GM12878 (cell line): ENCODE measurements at regions not wholly inside any gene's neighbourhood (a gene's known extent, or its start where the extent isn't known, plus 50 kb on each side); places are given as distances from the start of the nearest gene placed in this dataset.

ENCODE experiments used
- ATAC-seq: fragments of 200-7000 bp; cut with Tn5 transposase; 3 replicates; pipeline ENCODE4 v1.9.1; 2020; ENCODE audit warnings: mild to moderate bottlenecking, moderate library complexity
- BruUV-seq: library from RNA; stranded (reverse); fragments of 400-500 nt; replicated peaks from 2 replicates; lab custom pipeline; 2021; lab: Mats Ljungman, UMichigan
- CTCF ChIA-PET: fragments of 300-600 bp; sonication (Branson Sonifier 250); formaldehyde crosslinking; extraction: SDS; loops from one replicate; lab custom pipeline; 2021; ENCODE audit warnings: inconsistent platforms; lab: Yijun Ruan, JAX
- POLR2A ChIA-PET: fragments of 350-600 bp; formaldehyde crosslinking; extraction: SDS; loops from one replicate; lab custom pipeline; 2021; ENCODE audit warnings: inconsistent platforms; lab: Charles Lee
- RAD21 ChIA-PET: fragments of 300-600 bp; sonication (Branson Sonifier 250); formaldehyde crosslinking; loops from one replicate; lab custom pipeline; 2023; ENCODE audit warnings: antibody characterized with exemption; ENCODE audit not compliant: unreplicated experiment; lab: Charles Lee
- SMC1A ChIA-PET: fragments of 300-600 bp; sonication (Branson Sonifier 250); formaldehyde crosslinking; loops from one replicate; lab custom pipeline; 2023; ENCODE audit not compliant: unreplicated experiment, uncharacterized antibody; lab: Charles Lee
- DNase-seq: peaks from one replicate; pipeline ENCODE4 v3.0.0-alpha.2; 2011; ENCODE audit warnings: low read depth, low spot score
- FAIRE-seq: peaks from 3 replicates; lab custom pipeline; 2011; peaks lifted over from hg19 to GRCh38; lab: Jason Lieb, UNC
- H2AFZ ChIP-seq: 2 replicates; pipeline ENCODE4 v1.6.0; 2011; ENCODE audit warnings: low read depth, low read length, control low read depth; ENCODE audit not compliant: control insufficient read depth
- H3K27ac ChIP-seq: 2 replicates; pipeline ENCODE4 v1.5.1; 2011; ENCODE audit warnings: control low read depth; ENCODE audit not compliant: control insufficient read depth, insufficient read depth
- H3K27me3 ChIP-seq, 2 experiments: replicated peaks in 1 of 2; 2 replicates each; pipeline versions ENCODE4 v1.6.0 to v1.6.1; 2011; ENCODE audit warnings: low read length in 1 of 2; ENCODE audit not compliant: control insufficient read depth in 2 of 2, insufficient read depth in 2 of 2
- H3K36me3 ChIP-seq, 2 experiments: 2 replicates each; pipeline ENCODE4 v1.5.1; 2011; ENCODE audit warnings: low read length in 1 of 2; ENCODE audit not compliant: control insufficient read depth in 2 of 2, insufficient read depth in 2 of 2
- H3K4me1 ChIP-seq: 2 replicates; pipeline ENCODE4 v1.6.1; 2011; ENCODE audit warnings: mild to moderate bottlenecking, low read length, moderate library complexity, mixed read lengths; ENCODE audit not compliant: control insufficient read depth, insufficient read depth
- H3K4me2 ChIP-seq: 2 replicates; pipeline ENCODE4 v1.6.0; 2011; ENCODE audit warnings: control low read depth; ENCODE audit not compliant: control insufficient read depth, insufficient read depth
- H3K4me3 ChIP-seq: fragments of 200-600 bp; sonication (generic); 2 replicates; pipeline ENCODE4 v1.5.1; 2016
- H3K79me2 ChIP-seq: 2 replicates; pipeline ENCODE4 v1.6.0; 2011; ENCODE audit warnings: low read length; ENCODE audit not compliant: control insufficient read depth, insufficient read depth
- H3K9ac ChIP-seq: 2 replicates; pipeline ENCODE4 v1.8.0; 2011; ENCODE audit warnings: low read length, control low read depth, mixed read lengths; ENCODE audit not compliant: control insufficient read depth, insufficient read depth
- H3K9me3 ChIP-seq: replicated peaks from 3 replicates; pipeline ENCODE4 v1.5.1; 2011; ENCODE audit warnings: mild to moderate bottlenecking, low read length; ENCODE audit not compliant: control insufficient read depth, insufficient read depth
- H4K20me1 ChIP-seq: 2 replicates; pipeline ENCODE4 v1.6.0; 2011; ENCODE audit not compliant: control insufficient read depth, insufficient read depth
- BCL3 ChIP-seq: IDR thresholded peaks from 2 replicates; pipeline ENCODE4 v1.6.1; 2011; ENCODE audit warnings: borderline replicate concordance, low read depth, mild to moderate bottlenecking, moderate library complexity, low read length; ENCODE audit not compliant: insufficient read depth, poor library complexity, severe bottlenecking
- BMI1 ChIP-seq: fragments of 450-650 bp; IDR thresholded peaks from 2 replicates; pipeline ENCODE4 v1.6.1; 2016; ENCODE audit warnings: mild to moderate bottlenecking, moderate library complexity, borderline replicate concordance
- ETV6 ChIP-seq, 2 experiments: fragments of 450-650 bp in 1 of 2; IDR thresholded peaks in 1 of 2; conservative IDR thresholded peaks in 1 of 2; 2 replicates each; pipeline ENCODE4 v1.6.1; 2014; ENCODE audit warnings: antibody characterized with exemption in 1 of 2, borderline replicate concordance in 1 of 2, low read depth in 1 of 2, mild to moderate bottlenecking in 1 of 2, moderate library complexity in 1 of 2
- HSF1 ChIP-seq: fragments of 150-350 bp; IDR thresholded peaks from 2 replicates; pipeline ENCODE4 v1.6.1; 2014; ENCODE audit warnings: mild to moderate bottlenecking, low read depth, low read length
- KAT2A ChIP-seq: conservative IDR thresholded peaks from 2 replicates; pipeline ENCODE4 v1.6.1; 2011; ENCODE audit warnings: low read depth, low read length; ENCODE audit not compliant: control insufficient read depth
- MYB ChIP-seq: fragments of 150-350 bp; IDR thresholded peaks from 2 replicates; pipeline ENCODE4 v1.6.1; 2014; ENCODE audit warnings: mild to moderate bottlenecking, low read depth, low read length, borderline replicate concordance
- NFXL1 ChIP-seq: fragments of 450-650 bp; IDR thresholded peaks from 2 replicates; pipeline ENCODE4 v1.6.1; 2017; ENCODE audit warnings: antibody characterized with exemption, mild to moderate bottlenecking, borderline replicate concordance
- NFYB ChIP-seq: IDR thresholded peaks from 2 replicates; pipeline ENCODE4 v1.6.1; 2011; ENCODE audit warnings: low read depth, mild to moderate bottlenecking, low read length, improper control_type of control experiment, moderate library complexity; ENCODE audit not compliant: insufficient read depth
- PAX5 ChIP-seq: IDR thresholded peaks from 2 replicates; pipeline ENCODE4 v1.6.1; 2011; ENCODE audit warnings: low read depth, low read length, borderline replicate concordance
- POLR2AphosphoS5 ChIP-seq: IDR thresholded peaks from 2 replicates; pipeline ENCODE4 v1.6.1; 2011; ENCODE audit warnings: mild to moderate bottlenecking, low read length, inconsistent platforms
- POU2F2 ChIP-seq: IDR thresholded peaks from 3 replicates; pipeline ENCODE4 v1.6.1; 2011; ENCODE audit warnings: low read depth, mild to moderate bottlenecking, low read length, borderline replicate concordance
- RAD21 ChIP-seq: IDR thresholded peaks from 2 replicates; pipeline ENCODE4 v1.6.1; 2011; ENCODE audit warnings: mild to moderate bottlenecking, low read depth, low read length, moderate library complexity; ENCODE audit not compliant: insufficient read depth
- RB1 ChIP-seq: fragments of 450-650 bp; formaldehyde crosslinking; IDR thresholded peaks from 2 replicates; pipeline ENCODE4 v1.6.1; 2017; ENCODE audit warnings: mild to moderate bottlenecking, borderline replicate concordance
- RCOR1 ChIP-seq: conservative IDR thresholded peaks from 2 replicates; pipeline ENCODE4 v1.6.1; 2012; ENCODE audit warnings: low read depth, low read length, improper control_type of control experiment
- SMC3 ChIP-seq: IDR thresholded peaks from 2 replicates; pipeline ENCODE4 v1.6.1; 2011; ENCODE audit warnings: low read length, improper control_type of control experiment, borderline replicate concordance
- WGBS: methylation state at CpG from one replicate; pipeline ENCODE4 v1.1.6; 2016; ENCODE audit warnings: low lambda C conversion rate; ENCODE audit not compliant: insufficient replicate concordance, insufficient coverage; ENCODE audit errors: missing lambda C conversion rate; 5-methylcytosine and 5-hydroxymethylcytosine counted together
- in situ Hi-C: fragments of 300-500 bp; cut with MboI; formaldehyde crosslinking; loops from 9 replicates; pipeline ENCODE4 v1.14.3; 2018; ENCODE audit warnings: mixed read lengths
- intact Hi-C: fragments of 100-400 bp; cut with micrococcal nuclease; formaldehyde crosslinking; loops from one replicate; pipeline ENCODE4 v1.14.2; 2022; ENCODE audit not compliant: unreplicated experiment

GRCh38 chr7:23927709-23928417 is 217.8 kb downstream of the STK31 start:
- Histone ChIP-seq H3K4me2 (no peak overlapping the region), H2AFZ (no peak overlapping the region), H3K36me3 (no peaks in the 10 kb centered on the region), H3K79me2 (no peaks in the 10 kb centered on the region), H3K9me3 (no peaks in the 10 kb centered on the region), H3K4me1 (no peaks in the 10 kb centered on the region), H3K27ac (no peak overlapping the region), H4K20me1 (no peaks in the 10 kb centered on the region), H3K27me3 (no peaks in the 10 kb centered on the region; a peak in 1 of 4 replicates), H3K4me3 (no peak overlapping the region), H3K9ac (no peak overlapping the region)
- TF ChIP-seq RB1 (no peak), HSF1 (no peak), RCOR1 (no peak), SMC3 (no peak), RAD21 (no peak), BCL3 (no peak), ETV6 (conservative IDR thresholded peaks at IDR 0.05 in 1 of 2, IDR thresholded peaks at IDR 0.05 in 1 of 2; ENCODE audit: borderline replicate concordance in 1 of 2, low read depth in 1 of 2) (no peak), POU2F2 (no peak), MYB (no peak), KAT2A (no peak), PAX5 (no peak), BMI1 (no peak), POLR2AphosphoS5 (no peak), NFXL1 (no peak), NFYB (no peak)
- ChIA-PET RAD21 (no interaction called here), SMC1A (no interaction called here), POLR2A (no interaction called here), CTCF (no interaction called here)
- intact Hi-C loops (no loop called here), in situ Hi-C loops (no loop called here)
- no peak for ATAC-seq
- 48% methylated on average over 5 of the region's 5 CpGs for WGBS
- no peak for FAIRE-seq
- no TSS peak for BruUV-seq
- no peak for DNase-seq
